B cell (primary cell): ENCODE measurements at regions not wholly inside any gene's neighbourhood (a gene's known extent, or its start where the extent isn't known, plus 50 kb on each side); places are given as distances from the start of the nearest gene placed in this dataset.

ENCODE experiments used
- ATAC-seq: fragments of 200-7000 bp; cut with Tn5 transposase; one replicate; pipeline ENCODE4 v1.10.0; 2021; ENCODE audit warnings: low read depth, mild to moderate bottlenecking, moderate number of reproducible peaks, moderate library complexity
- CTCF ChIA-PET: fragments of 350-600 bp; sonication (Branson Sonifier 250); formaldehyde crosslinking; loops from one replicate; lab custom pipeline; 2021; ENCODE audit warnings: antibody characterized with exemption, inconsistent platforms; lab: Charles Lee
- POLR2A ChIA-PET: fragments of 350-600 bp; sonication (Branson Sonifier 250); formaldehyde crosslinking; loops from one replicate; lab custom pipeline; 2021; ENCODE audit warnings: antibody characterized with exemption; lab: Charles Lee
- DNase-seq: peaks from one replicate; pipeline ENCODE4 v3.0.0; 2013
- H2AFZ ChIP-seq: 2 replicates; pipeline ENCODE4 v1.6.1; 2012; ENCODE audit warnings: mild to moderate bottlenecking, low read depth, low read length; ENCODE audit not compliant: insufficient read depth, poor library complexity, severe bottlenecking
- H3K27ac ChIP-seq, 2 donors: 1 replicate in 1 of 2; 2 replicates in 1 of 2; pipeline ENCODE4 v1.5.1; 2012 to 2013; ENCODE audit warnings: low read length in 2 of 2, mild to moderate bottlenecking in 2 of 2, moderate library complexity in 1 of 2
- H3K27me3 ChIP-seq, 4 experiments: fragments of 200-600 bp in 1 of 4; sonication (generic) in 1 of 4; replicated peaks in 1 of 4; 1 replicate in 2 of 4; 2 replicates in 2 of 4; pipeline versions ENCODE4 v1.6.1 to v1.7.0; 2013 to 2016; ENCODE audit warnings: low read length in 3 of 4, mild to moderate bottlenecking in 2 of 4, mixed read lengths in 1 of 4, moderate library complexity in 1 of 4; ENCODE audit not compliant: insufficient read depth in 4 of 4, control insufficient read depth in 3 of 4; ENCODE audit errors: control extremely low read depth in 1 of 4
- H3K36me3 ChIP-seq, 2 experiments: replicated peaks in 1 of 2; 1 replicate in 1 of 2; 2 replicates in 1 of 2; pipeline versions ENCODE4 v1.6.1 to v1.7.1; 2013; ENCODE audit warnings: low read length in 1 of 2; ENCODE audit not compliant: insufficient read depth in 2 of 2, control insufficient read depth in 1 of 2; ENCODE audit errors: control extremely low read depth in 1 of 2, extremely low read depth in 1 of 2
- H3K4me1 ChIP-seq, 2 donors: fragments of 200-600 bp in 1 of 2; sonication (generic) in 1 of 2; 1 replicate in 1 of 2; 2 replicates in 1 of 2; pipeline versions ENCODE4 v1.5.1 to v1.6.1; 2013 to 2017; ENCODE audit warnings: low read length in 2 of 2; ENCODE audit not compliant: control insufficient read depth in 2 of 2, insufficient read depth in 2 of 2
- H3K4me2 ChIP-seq: replicated peaks from 2 replicates; pipeline ENCODE3; 2012; ENCODE audit warnings: mild to moderate bottlenecking, low read depth, low read length; ENCODE audit not compliant: poor library complexity, severe bottlenecking
- H3K4me3 ChIP-seq, 5 experiments: fragments of 200-600 bp in 1 of 5; sonication (generic) in 1 of 5; 1 replicate in 3 of 5; 2 replicates in 2 of 5; pipeline versions ENCODE4 v1.5.1 to v1.7.0; 2011 to 2016; ENCODE audit warnings: low read length in 4 of 5, mild to moderate bottlenecking in 4 of 5, low read depth in 2 of 5, control low read depth in 1 of 5, moderate library complexity in 1 of 5; ENCODE audit not compliant: insufficient read depth in 1 of 5; ENCODE audit errors: control extremely low read depth in 1 of 5, extremely low read depth in 1 of 5
- H3K79me2 ChIP-seq: fragments of 200-600 bp; sonication (generic); one replicate; pipeline ENCODE4 v1.6.0; 2016; ENCODE audit warnings: low read length; ENCODE audit not compliant: control insufficient read depth, insufficient read depth
- H3K9ac ChIP-seq: fragments of 200-600 bp; sonication (generic); 2 replicates; pipeline ENCODE4 v1.6.1; 2017; ENCODE audit warnings: mild to moderate bottlenecking, low read length, moderate library complexity
- H3K9me3 ChIP-seq, 3 donors: one replicate each; pipeline versions ENCODE4 v1.6.1 to v1.7.1; 2013; ENCODE audit warnings: low read length in 2 of 3; ENCODE audit not compliant: control insufficient read depth in 2 of 3, insufficient read depth in 1 of 3; ENCODE audit errors: control extremely low read depth in 1 of 3
- H4K20me1 ChIP-seq: 2 replicates; pipeline ENCODE4 v1.6.0; 2012; ENCODE audit warnings: mild to moderate bottlenecking, low read length; ENCODE audit not compliant: insufficient read depth, control insufficient read depth, poor library complexity, severe bottlenecking
- H3K27ac Mint-ChIP-seq: one replicate; pipeline ENCODE4 v1.8.0; 2021; ENCODE audit warnings: mixed read lengths
- H3K27me3 Mint-ChIP-seq: one replicate; pipeline ENCODE4 v1.8.0; 2021; ENCODE audit warnings: mixed read lengths
- H3K4me1 Mint-ChIP-seq: one replicate; pipeline ENCODE4 v1.8.0; 2021; ENCODE audit warnings: mixed read lengths
- H3K4me3 Mint-ChIP-seq: one replicate; pipeline ENCODE4 v1.8.0; 2021; ENCODE audit warnings: mixed read lengths
- H3K9me3 Mint-ChIP-seq: one replicate; pipeline ENCODE4 v1.8.0; 2022; ENCODE audit warnings: mixed read lengths; ENCODE audit not compliant: insufficient read depth
- CTCF ChIP-seq: fragments of 200-600 bp; IDR thresholded peaks from one replicate; pipeline ENCODE4 v1.8.0; 2022; ENCODE audit warnings: antibody characterized with exemption, mild to moderate bottlenecking
- EZH2 ChIP-seq: IDR thresholded peaks from 2 replicates; pipeline ENCODE4 v1.6.1; 2012; ENCODE audit warnings: borderline replicate concordance, low read depth, mild to moderate bottlenecking, moderate library complexity, low read length; ENCODE audit not compliant: insufficient read depth, poor library complexity, severe bottlenecking
- WGBS: methylation state at CpG from one replicate; pipeline ENCODE4 v1.1.5; 2013; ENCODE audit warnings: missing lambda C conversion rate; ENCODE audit not compliant: insufficient coverage; 5-methylcytosine and 5-hydroxymethylcytosine counted together
- intact Hi-C: fragments of 100-400 bp; cut with micrococcal nuclease; formaldehyde crosslinking; loops from one replicate; pipeline ENCODE4 v1.10.0; 2022

GRCh38 chr6:77150736-77151135 is 312.6 kb downstream of the HTR1B start:
- Histone ChIP-seq H3K27me3 (no peaks in the 10 kb centered on the region), H3K27ac (no peak overlapping the region), H3K79me2 (no peaks in the 10 kb centered on the region), H3K4me3 (no peak overlapping the region), H4K20me1 (no peaks in the 10 kb centered on the region), H3K4me2 (no peak overlapping the region), H3K4me1 (no peaks in the 10 kb centered on the region), H3K36me3 (no peaks in the 10 kb centered on the region), H3K9me3 (no peaks in the 10 kb centered on the region), H2AFZ (no peak overlapping the region), H3K9ac (no peak overlapping the region)
- POLR2A ChIA-PET, result no interaction called here
- H3K27me3 Mint-ChIP-seq, result no peaks in the 10 kb centered on the region
- H3K27ac Mint-ChIP-seq, result no peak overlapping the region
- no peak for DNase-seq
- peaks cover 11% of the 10 kb centered on the region for H3K9me3 Mint-ChIP-seq
- no peak overlapping the region for H3K4me3 Mint-ChIP-seq
- H3K4me1 Mint-ChIP-seq, result no peaks in the 10 kb centered on the region
- TF ChIP-seq EZH2 (no peak), CTCF (no peak)
- CTCF ChIA-PET, result no interaction called here
- intact Hi-C loops, result no loop called here
- ATAC-seq, result no peak

- no peak for ATAC-seq
- Histone ChIP-seq H3K9ac (no peak overlapping the region), H3K36me3 (no peaks in the 10 kb centered on the region), H3K4me2 (no peak overlapping the region), H3K4me1 (no peaks in the 10 kb centered on the region), H3K79me2 (no peaks in the 10 kb centered on the region), H3K9me3 (no peaks in the 10 kb centered on the region), H3K4me3 (no peak overlapping the region), H2AFZ (no peak overlapping the region), H4K20me1 (no peaks in the 10 kb centered on the region), H3K27ac (no peak overlapping the region), H3K27me3 (no peaks in the 10 kb centered on the region)
- ChIA-PET CTCF (no interaction called here), POLR2A (no interaction called here)
- intact Hi-C loops, result no loop called here
- Mint-ChIP-seq H3K27me3 (no peaks in the 10 kb centered on the region), H3K27ac (no peak overlapping the region), H3K9me3 (no peaks in the 10 kb centered on the region), H3K4me1 (no peaks in the 10 kb centered on the region), H3K4me3 (no peak overlapping the region)
- WGBS, result 100% methylated on average over 1 of the region's 1 CpG
- DNase-seq, result no peak
- TF ChIP-seq CTCF (no peak), EZH2 (no peak)
These were observed 318.0 kb downstream of the HTR1B start for GRCh38 chr6:77145244-77145643.
